ENCODE measurements at regions not wholly inside any gene's neighbourhood (a gene's known extent, or its start where the extent isn't known, plus 50 kb on each side); places are given as distances from the start of the nearest gene placed in this dataset.
A peak's percentile ranks its signal among the peaks of the same experiment; 100 is the strongest.

- peaks cover 0 to 7% (median 0%) of the 10 kb centered on the region in 4 donors for H3K4me1 ChIP-seq (ENCODE audit: control insufficient read depth in 4 of 4, insufficient read depth in 4 of 4, low read length in 3 of 4)
- TF ChIP-seq RXRA (IDR thresholded peaks at IDR 0.05) (no peak), SP1 (IDR thresholded peaks at IDR 0.05) (no peak), NR2F2 (IDR thresholded peaks at IDR 0.05) (no peak), TAF1 (conservative IDR thresholded peaks at IDR 0.05) (no peak)
- DNase-seq (ENCODE audit: low spot score) = no peak
- WGBS = 93% methylated on average over 4 of the region's 4 CpGs
- no peak overlapping the region for H3K4me3 ChIP-seq (ENCODE audit: low read depth in 1 of 3, low read length in 3 of 3)
- H3K9ac ChIP-seq (ENCODE audit: low read depth in 1 of 2, low read length in 2 of 2) = no peak overlapping the region
- H3K27ac ChIP-seq (ENCODE audit: low read depth in 1 of 2, low read length in 2 of 2) = no peak overlapping the region
- no peaks in the 10 kb centered on the region for H3K36me3 ChIP-seq (ENCODE audit: control insufficient read depth in 4 of 4, insufficient read depth in 3 of 4, low read depth in 1 of 4, low read length in 3 of 4)
- H3K9me3 ChIP-seq (ENCODE audit: control insufficient read depth in 4 of 4, low read length in 3 of 4) = no peaks in the 10 kb centered on the region
- no peaks in the 10 kb centered on the region for H3K27me3 ChIP-seq (ENCODE audit: control insufficient read depth in 4 of 4, insufficient read depth in 4 of 4, low read length in 3 of 4)
These were observed 161.3 kb downstream of the ZNF608 start for GRCh38 chr5:124584991-124585715.

- no peak overlapping the region for H3K27ac ChIP-seq (ENCODE audit: low read depth in 1 of 2, low read length in 2 of 2)
- no peak overlapping the region for H3K9ac ChIP-seq (ENCODE audit: low read depth in 1 of 2, low read length in 2 of 2)
- H3K4me1 ChIP-seq (ENCODE audit: control insufficient read depth in 4 of 4, insufficient read depth in 4 of 4, low read length in 3 of 4) = peaks cover 0 to 7% (median 0%) of the 10 kb centered on the region in 4 donors
- 83% methylated on average over 7 of the region's 7 CpGs for WGBS
- H3K27me3 ChIP-seq (ENCODE audit: control insufficient read depth in 4 of 4, insufficient read depth in 4 of 4, low read length in 3 of 4) = no peaks in the 10 kb centered on the region
- peak in 1 of 2 donors; percentile 45 for TF ChIP-seq JUND (IDR thresholded peaks at IDR 0.05)
- TF ChIP-seq HNF4G (IDR thresholded peaks at IDR 0.05) = no peak
- H3K9me3 ChIP-seq (ENCODE audit: control insufficient read depth in 4 of 4, low read length in 3 of 4) = no peaks in the 10 kb centered on the region
- no peak overlapping the region for H3K4me3 ChIP-seq (ENCODE audit: low read depth in 1 of 3, low read length in 3 of 3)
- no peak for DNase-seq (ENCODE audit: low spot score)
- H3K36me3 ChIP-seq (ENCODE audit: control insufficient read depth in 4 of 4, insufficient read depth in 3 of 4, low read depth in 1 of 4, low read length in 3 of 4) = no peaks in the 10 kb centered on the region
These were observed 162.7 kb downstream of the ZNF608 start for GRCh38 chr5:124583469-124584350.

GRCh38 chr5:124582561-124582840 is 163.9 kb downstream of the ZNF608 start:
- no peak for TF ChIP-seq ATF3 (IDR thresholded peaks at IDR 0.05)
- TF ChIP-seq CTCF (IDR thresholded peaks at IDR 0.05; ENCODE audit: low read depth, low read length, missing input control) = no peak
- no peak for TF ChIP-seq ZBTB33 (IDR thresholded peaks at IDR 0.05)
- no peak for TF ChIP-seq JUND (IDR thresholded peaks at IDR 0.05)
- TF ChIP-seq MAX (IDR thresholded peaks at IDR 0.05) = no peak
- no peak for TF ChIP-seq FOXA1 (IDR thresholded peaks at IDR 0.05)
- TF ChIP-seq HNF4G (IDR thresholded peaks at IDR 0.05) = no peak
- TF ChIP-seq YY1 (IDR thresholded peaks at IDR 0.05) = no peak
- TF ChIP-seq REST (IDR thresholded peaks at IDR 0.05) = no peak
- no peaks in the 10 kb centered on the region for H3K9me3 ChIP-seq (ENCODE audit: control insufficient read depth in 4 of 4, low read length in 3 of 4)
- no peak for DNase-seq (ENCODE audit: low spot score)
- H3K27ac ChIP-seq (ENCODE audit: low read depth in 1 of 2, low read length in 2 of 2) = no peak overlapping the region
- H3K36me3 ChIP-seq (ENCODE audit: control insufficient read depth in 4 of 4, insufficient read depth in 3 of 4, low read depth in 1 of 4, low read length in 3 of 4) = no peaks in the 10 kb centered on the region
- H3K4me1 ChIP-seq (ENCODE audit: control insufficient read depth in 4 of 4, insufficient read depth in 4 of 4, low read length in 3 of 4) = peaks cover 0 to 7% (median 0%) of the 10 kb centered on the region in 4 donors
- no peaks in the 10 kb centered on the region for H3K27me3 ChIP-seq (ENCODE audit: control insufficient read depth in 4 of 4, insufficient read depth in 4 of 4, low read length in 3 of 4)
- no peak overlapping the region for H3K9ac ChIP-seq (ENCODE audit: low read depth in 1 of 2, low read length in 2 of 2)
- WGBS = 97% methylated on average over 1 of the region's 1 CpG
- H3K4me3 ChIP-seq (ENCODE audit: low read depth in 1 of 3, low read length in 3 of 3) = no peak overlapping the region
